GM23338 (cell line): ENCODE measurements at regions not wholly inside any gene's neighbourhood (a gene's known extent, or its start where the extent isn't known, plus 50 kb on each side); places are given as distances from the start of the nearest gene placed in this dataset.

Experiments
- ATAC-seq: fragments of 200-7000 bp; cut with Tn5 transposase; 3 replicates; pipeline ENCODE4 v1.9.1; 2020
- DNase-seq: peaks from one replicate; pipeline ENCODE4 v3.0.0-alpha.2; 2015; ENCODE audit warnings: low spot score
- H2AFZ ChIP-seq: fragments of 200-600 bp; sonication (generic); 2 replicates; pipeline ENCODE4 v1.8.0; 2016; ENCODE audit warnings: antibody characterized with exemption, mild to moderate bottlenecking, moderate library complexity
- H3F3A ChIP-seq: fragments of 200-600 bp; sonication (generic); replicated peaks from 2 replicates; pipeline ENCODE4 v1.8.0; 2017; ENCODE audit warnings: antibody characterized with exemption, mixed run types, low read depth
- H3K27ac ChIP-seq: fragments of 200-600 bp; sonication (generic); 2 replicates; pipeline ENCODE4 v1.6.1; 2016; ENCODE audit warnings: low read depth
- H3K27me3 ChIP-seq: fragments of 200-600 bp; sonication (generic); 2 replicates; pipeline ENCODE4 v1.8.0; 2016; ENCODE audit warnings: mild to moderate bottlenecking, mixed run types, moderate library complexity; ENCODE audit not compliant: insufficient read depth
- H3K36me3 ChIP-seq: fragments of 200-600 bp; sonication (generic); 2 replicates; pipeline ENCODE4 v1.8.0; 2016; ENCODE audit warnings: mild to moderate bottlenecking; ENCODE audit not compliant: insufficient read depth
- H3K4me1 ChIP-seq: fragments of 200-600 bp; sonication (generic); 2 replicates; pipeline ENCODE4 v1.8.0; 2016; ENCODE audit warnings: mild to moderate bottlenecking, moderate library complexity; ENCODE audit not compliant: insufficient read depth
- H3K4me2 ChIP-seq: fragments of 200-600 bp; sonication (generic); 2 replicates; pipeline ENCODE4 v1.7.1; 2017; ENCODE audit warnings: mixed run types
- H3K4me3 ChIP-seq: fragments of 200-600 bp; sonication (generic); 2 replicates; pipeline ENCODE4 v1.6.1; 2016; ENCODE audit warnings: mixed run types
- H3K79me2 ChIP-seq: fragments of 200-600 bp; sonication (generic); replicated peaks from 2 replicates; pipeline ENCODE4 v1.8.0; 2017; ENCODE audit warnings: mild to moderate bottlenecking; ENCODE audit not compliant: insufficient read depth
- H3K9me2 ChIP-seq: fragments of 200-600 bp; sonication (generic); 2 replicates; pipeline ENCODE4 v1.8.0; 2017; ENCODE audit not compliant: insufficient read depth
- H4K20me1 ChIP-seq: fragments of 200-600 bp; sonication (generic); replicated peaks from 2 replicates; pipeline ENCODE4 v1.8.0; 2017; ENCODE audit warnings: mild to moderate bottlenecking; ENCODE audit not compliant: insufficient read depth
- H3K27ac Mint-ChIP-seq: 2 replicates; pipeline ENCODE4 v1.8.0; 2020; ENCODE audit warnings: inconsistent platforms, mild to moderate bottlenecking, moderate library complexity, mixed read lengths
- H3K27me3 Mint-ChIP-seq: 3 replicates; pipeline ENCODE4 v1.8.0; 2022; ENCODE audit warnings: low read depth, mild to moderate bottlenecking, moderate library complexity, mixed read lengths, inconsistent platforms; ENCODE audit not compliant: insufficient read depth, poor library complexity
- H3K36me3 Mint-ChIP-seq: 3 replicates; pipeline ENCODE4 v1.8.0; 2021; ENCODE audit warnings: low read depth, mild to moderate bottlenecking, inconsistent platforms, moderate library complexity, mixed read lengths
- H3K4me1 Mint-ChIP-seq: 3 replicates; pipeline ENCODE4 v1.8.0; 2020; ENCODE audit warnings: mild to moderate bottlenecking, inconsistent platforms, mixed read lengths
- H3K4me3 Mint-ChIP-seq: 3 replicates; pipeline ENCODE4 v1.8.0; 2021; ENCODE audit warnings: moderate library complexity, mild to moderate bottlenecking, inconsistent platforms, mixed read lengths
- H3K9me3 Mint-ChIP-seq: 3 replicates; pipeline ENCODE4 v1.8.0; 2020; ENCODE audit warnings: moderate library complexity, mild to moderate bottlenecking, inconsistent platforms, mixed read lengths
- CREB1 ChIP-seq: fragments of 250-450 bp; sonication (Bioruptor Pico); IDR thresholded peaks from 2 replicates; pipeline ENCODE4 v1.5.0; 2020; ENCODE audit warnings: low read depth, mild to moderate bottlenecking, moderate library complexity
- EZH2 ChIP-seq: fragments of 200-600 bp; sonication (generic); IDR thresholded peaks from one replicate; pipeline ENCODE4 v1.8.0; 2017; ENCODE audit warnings: antibody characterized with exemption, mild to moderate bottlenecking, low read depth; ENCODE audit not compliant: unreplicated experiment
- EZH2phosphoT487 ChIP-seq: fragments of 200-600 bp; sonication (generic); IDR thresholded peaks from one replicate; pipeline ENCODE4 v1.8.1; 2018; ENCODE audit warnings: antibody characterized with exemption; ENCODE audit not compliant: unreplicated experiment
- JUNB ChIP-seq: IDR thresholded peaks from one replicate; pipeline ENCODE4 v1.6.1; 2016; ENCODE audit warnings: antibody characterized with exemption; ENCODE audit not compliant: unreplicated experiment
- NANOG ChIP-seq: IDR thresholded peaks from 2 replicates; pipeline ENCODE4 v1.6.1; 2016; ENCODE audit warnings: antibody characterized with exemption, borderline replicate concordance
- STAT1 ChIP-seq: IDR thresholded peaks from one replicate; pipeline ENCODE4 v1.6.1; 2016; ENCODE audit warnings: antibody characterized with exemption; ENCODE audit not compliant: unreplicated experiment
- ZNF114 ChIP-seq: fragments of 250-450 bp; sonication (Bioruptor Pico); IDR thresholded peaks from 2 replicates; pipeline ENCODE4 v1.5.0; 2020; ENCODE audit warnings: mild to moderate bottlenecking, moderate library complexity
- TF ChIP-seq, protein P1 (sequence below): IDR thresholded peaks from 2 replicates; pipeline ENCODE4 v1.6.1; 2016; ENCODE audit warnings: antibody characterized with exemption
- TF ChIP-seq, protein P2 (sequence below): IDR thresholded peaks from one replicate; pipeline ENCODE4 v1.6.1; 2018; ENCODE audit warnings: antibody characterized with exemption; ENCODE audit not compliant: unreplicated experiment
- TF ChIP-seq, protein P3 (sequence below): fragments of 250-450 bp; sonication (Bioruptor Pico); IDR thresholded peaks from 2 replicates; pipeline ENCODE4 v1.5.0; 2020; ENCODE audit warnings: mild to moderate bottlenecking, moderate library complexity

DNA sequence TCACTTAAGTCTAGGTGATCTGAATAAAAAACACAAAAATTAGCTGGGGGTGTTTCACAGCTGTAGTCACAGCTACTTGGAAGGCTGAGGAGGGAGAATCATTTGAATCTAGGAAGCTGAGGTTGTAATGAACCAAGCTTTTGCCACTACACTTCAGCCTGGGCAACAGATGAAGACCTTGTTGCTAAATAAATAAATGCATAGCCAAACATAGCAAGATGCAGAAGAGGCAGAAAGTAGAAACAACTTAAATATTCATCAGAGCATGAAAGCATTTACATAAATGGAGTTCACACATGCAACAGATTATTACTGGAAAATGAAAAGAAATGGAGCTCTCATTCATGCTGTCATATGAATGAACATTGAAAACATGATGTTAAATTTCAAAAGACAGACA lies 348.9 kb upstream of the HSFY2 start:
- Mint-ChIP-seq H3K9me3 (peaks cover 4% of the 10 kb centered on the region; the same call in 2 of the 3 replicates), H3K27me3 (peaks cover 4% of the 10 kb centered on the region), H3K4me1 (peaks cover 7% of the 10 kb centered on the region; the same call in 2 of the 3 replicates), H3K36me3 (no peaks in the 10 kb centered on the region; the same call in 2 of the 3 replicates), H3K4me3 (no peak overlapping the region), H3K27ac (no peak overlapping the region)
- Histone ChIP-seq H3K27me3 (no peaks in the 10 kb centered on the region), H3K79me2 (no peaks in the 10 kb centered on the region), H3K9me2 (no peaks in the 10 kb centered on the region), H4K20me1 (no peaks in the 10 kb centered on the region), H2AFZ (no peak overlapping the region), H3K4me2 (no peak overlapping the region), H3K4me1 (no peaks in the 10 kb centered on the region), H3K4me3 (no peak overlapping the region), H3K36me3 (no peaks in the 10 kb centered on the region), H3F3A (no peaks in the 10 kb centered on the region), H3K27ac (no peak overlapping the region)
- DNase-seq: no peak
- ATAC-seq: no peak
- TF ChIP-seq, protein P1, sequence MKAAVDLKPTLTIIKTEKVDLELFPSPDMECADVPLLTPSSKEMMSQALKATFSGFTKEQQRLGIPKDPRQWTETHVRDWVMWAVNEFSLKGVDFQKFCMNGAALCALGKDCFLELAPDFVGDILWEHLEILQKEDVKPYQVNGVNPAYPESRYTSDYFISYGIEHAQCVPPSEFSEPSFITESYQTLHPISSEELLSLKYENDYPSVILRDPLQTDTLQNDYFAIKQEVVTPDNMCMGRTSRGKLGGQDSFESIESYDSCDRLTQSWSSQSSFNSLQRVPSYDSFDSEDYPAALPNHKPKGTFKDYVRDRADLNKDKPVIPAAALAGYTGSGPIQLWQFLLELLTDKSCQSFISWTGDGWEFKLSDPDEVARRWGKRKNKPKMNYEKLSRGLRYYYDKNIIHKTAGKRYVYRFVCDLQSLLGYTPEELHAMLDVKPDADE: no peak
- no peak for TF ChIP-seq EZH2phosphoT487

DNA sequence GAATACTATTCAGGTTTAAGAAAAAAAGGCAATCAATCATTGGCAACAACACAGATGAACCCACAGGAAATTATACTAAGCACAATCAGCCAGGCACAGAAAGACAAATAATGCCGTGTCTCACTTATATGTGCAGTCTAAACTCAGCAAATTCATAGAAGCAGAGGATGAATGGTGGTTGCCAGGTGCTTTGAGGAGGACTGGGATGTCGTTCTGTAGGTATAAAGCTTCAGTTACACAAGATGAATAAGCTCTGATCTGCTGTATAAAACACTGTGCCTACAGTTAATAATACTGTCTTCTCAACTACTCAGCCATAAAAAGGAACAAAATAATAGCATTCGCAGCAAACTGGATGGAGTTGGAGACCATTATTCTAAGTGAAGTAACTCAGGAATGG lies 324.8 kb upstream of the HSFY2 start:
- Histone ChIP-seq H3K4me1 (no peaks in the 10 kb centered on the region), H3K4me2 (no peak overlapping the region), H3K79me2 (no peaks in the 10 kb centered on the region), H3K27me3 (no peaks in the 10 kb centered on the region), H3F3A (no peaks in the 10 kb centered on the region), H3K4me3 (no peak overlapping the region), H4K20me1 (no peaks in the 10 kb centered on the region), H3K36me3 (no peaks in the 10 kb centered on the region), H2AFZ (no peak overlapping the region), H3K9me2 (no peaks in the 10 kb centered on the region), H3K27ac (no peak overlapping the region)
- peaks cover 1% of the 10 kb centered on the region for H3K27me3 Mint-ChIP-seq
- H3K4me3 Mint-ChIP-seq: no peak overlapping the region
- H3K36me3 Mint-ChIP-seq: no peaks in the 10 kb centered on the region; the same call in 2 of the 3 replicates
- H3K9me3 Mint-ChIP-seq: peaks cover 5% of the 10 kb centered on the region; the same call in 1 of the 3 replicates
- no peaks in the 10 kb centered on the region for H3K4me1 Mint-ChIP-seq
- no peak for ATAC-seq
- no peak overlapping the region for H3K27ac Mint-ChIP-seq
- DNase-seq: no peak
- no peak for TF ChIP-seq EZH2phosphoT487
- TF ChIP-seq, protein P1: no peak
- no peak for TF ChIP-seq NANOG
- no peak for TF ChIP-seq CREB1 (CRISPR knock-in tag)
- TF ChIP-seq JUNB: no peak
- TF ChIP-seq, protein P2, sequence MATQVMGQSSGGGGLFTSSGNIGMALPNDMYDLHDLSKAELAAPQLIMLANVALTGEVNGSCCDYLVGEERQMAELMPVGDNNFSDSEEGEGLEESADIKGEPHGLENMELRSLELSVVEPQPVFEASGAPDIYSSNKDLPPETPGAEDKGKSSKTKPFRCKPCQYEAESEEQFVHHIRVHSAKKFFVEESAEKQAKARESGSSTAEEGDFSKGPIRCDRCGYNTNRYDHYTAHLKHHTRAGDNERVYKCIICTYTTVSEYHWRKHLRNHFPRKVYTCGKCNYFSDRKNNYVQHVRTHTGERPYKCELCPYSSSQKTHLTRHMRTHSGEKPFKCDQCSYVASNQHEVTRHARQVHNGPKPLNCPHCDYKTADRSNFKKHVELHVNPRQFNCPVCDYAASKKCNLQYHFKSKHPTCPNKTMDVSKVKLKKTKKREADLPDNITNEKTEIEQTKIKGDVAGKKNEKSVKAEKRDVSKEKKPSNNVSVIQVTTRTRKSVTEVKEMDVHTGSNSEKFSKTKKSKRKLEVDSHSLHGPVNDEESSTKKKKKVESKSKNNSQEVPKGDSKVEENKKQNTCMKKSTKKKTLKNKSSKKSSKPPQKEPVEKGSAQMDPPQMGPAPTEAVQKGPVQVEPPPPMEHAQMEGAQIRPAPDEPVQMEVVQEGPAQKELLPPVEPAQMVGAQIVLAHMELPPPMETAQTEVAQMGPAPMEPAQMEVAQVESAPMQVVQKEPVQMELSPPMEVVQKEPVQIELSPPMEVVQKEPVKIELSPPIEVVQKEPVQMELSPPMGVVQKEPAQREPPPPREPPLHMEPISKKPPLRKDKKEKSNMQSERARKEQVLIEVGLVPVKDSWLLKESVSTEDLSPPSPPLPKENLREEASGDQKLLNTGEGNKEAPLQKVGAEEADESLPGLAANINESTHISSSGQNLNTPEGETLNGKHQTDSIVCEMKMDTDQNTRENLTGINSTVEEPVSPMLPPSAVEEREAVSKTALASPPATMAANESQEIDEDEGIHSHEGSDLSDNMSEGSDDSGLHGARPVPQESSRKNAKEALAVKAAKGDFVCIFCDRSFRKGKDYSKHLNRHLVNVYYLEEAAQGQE: no peak
- no peak for TF ChIP-seq EZH2
- TF ChIP-seq STAT1: no peak
- TF ChIP-seq, protein P3, sequence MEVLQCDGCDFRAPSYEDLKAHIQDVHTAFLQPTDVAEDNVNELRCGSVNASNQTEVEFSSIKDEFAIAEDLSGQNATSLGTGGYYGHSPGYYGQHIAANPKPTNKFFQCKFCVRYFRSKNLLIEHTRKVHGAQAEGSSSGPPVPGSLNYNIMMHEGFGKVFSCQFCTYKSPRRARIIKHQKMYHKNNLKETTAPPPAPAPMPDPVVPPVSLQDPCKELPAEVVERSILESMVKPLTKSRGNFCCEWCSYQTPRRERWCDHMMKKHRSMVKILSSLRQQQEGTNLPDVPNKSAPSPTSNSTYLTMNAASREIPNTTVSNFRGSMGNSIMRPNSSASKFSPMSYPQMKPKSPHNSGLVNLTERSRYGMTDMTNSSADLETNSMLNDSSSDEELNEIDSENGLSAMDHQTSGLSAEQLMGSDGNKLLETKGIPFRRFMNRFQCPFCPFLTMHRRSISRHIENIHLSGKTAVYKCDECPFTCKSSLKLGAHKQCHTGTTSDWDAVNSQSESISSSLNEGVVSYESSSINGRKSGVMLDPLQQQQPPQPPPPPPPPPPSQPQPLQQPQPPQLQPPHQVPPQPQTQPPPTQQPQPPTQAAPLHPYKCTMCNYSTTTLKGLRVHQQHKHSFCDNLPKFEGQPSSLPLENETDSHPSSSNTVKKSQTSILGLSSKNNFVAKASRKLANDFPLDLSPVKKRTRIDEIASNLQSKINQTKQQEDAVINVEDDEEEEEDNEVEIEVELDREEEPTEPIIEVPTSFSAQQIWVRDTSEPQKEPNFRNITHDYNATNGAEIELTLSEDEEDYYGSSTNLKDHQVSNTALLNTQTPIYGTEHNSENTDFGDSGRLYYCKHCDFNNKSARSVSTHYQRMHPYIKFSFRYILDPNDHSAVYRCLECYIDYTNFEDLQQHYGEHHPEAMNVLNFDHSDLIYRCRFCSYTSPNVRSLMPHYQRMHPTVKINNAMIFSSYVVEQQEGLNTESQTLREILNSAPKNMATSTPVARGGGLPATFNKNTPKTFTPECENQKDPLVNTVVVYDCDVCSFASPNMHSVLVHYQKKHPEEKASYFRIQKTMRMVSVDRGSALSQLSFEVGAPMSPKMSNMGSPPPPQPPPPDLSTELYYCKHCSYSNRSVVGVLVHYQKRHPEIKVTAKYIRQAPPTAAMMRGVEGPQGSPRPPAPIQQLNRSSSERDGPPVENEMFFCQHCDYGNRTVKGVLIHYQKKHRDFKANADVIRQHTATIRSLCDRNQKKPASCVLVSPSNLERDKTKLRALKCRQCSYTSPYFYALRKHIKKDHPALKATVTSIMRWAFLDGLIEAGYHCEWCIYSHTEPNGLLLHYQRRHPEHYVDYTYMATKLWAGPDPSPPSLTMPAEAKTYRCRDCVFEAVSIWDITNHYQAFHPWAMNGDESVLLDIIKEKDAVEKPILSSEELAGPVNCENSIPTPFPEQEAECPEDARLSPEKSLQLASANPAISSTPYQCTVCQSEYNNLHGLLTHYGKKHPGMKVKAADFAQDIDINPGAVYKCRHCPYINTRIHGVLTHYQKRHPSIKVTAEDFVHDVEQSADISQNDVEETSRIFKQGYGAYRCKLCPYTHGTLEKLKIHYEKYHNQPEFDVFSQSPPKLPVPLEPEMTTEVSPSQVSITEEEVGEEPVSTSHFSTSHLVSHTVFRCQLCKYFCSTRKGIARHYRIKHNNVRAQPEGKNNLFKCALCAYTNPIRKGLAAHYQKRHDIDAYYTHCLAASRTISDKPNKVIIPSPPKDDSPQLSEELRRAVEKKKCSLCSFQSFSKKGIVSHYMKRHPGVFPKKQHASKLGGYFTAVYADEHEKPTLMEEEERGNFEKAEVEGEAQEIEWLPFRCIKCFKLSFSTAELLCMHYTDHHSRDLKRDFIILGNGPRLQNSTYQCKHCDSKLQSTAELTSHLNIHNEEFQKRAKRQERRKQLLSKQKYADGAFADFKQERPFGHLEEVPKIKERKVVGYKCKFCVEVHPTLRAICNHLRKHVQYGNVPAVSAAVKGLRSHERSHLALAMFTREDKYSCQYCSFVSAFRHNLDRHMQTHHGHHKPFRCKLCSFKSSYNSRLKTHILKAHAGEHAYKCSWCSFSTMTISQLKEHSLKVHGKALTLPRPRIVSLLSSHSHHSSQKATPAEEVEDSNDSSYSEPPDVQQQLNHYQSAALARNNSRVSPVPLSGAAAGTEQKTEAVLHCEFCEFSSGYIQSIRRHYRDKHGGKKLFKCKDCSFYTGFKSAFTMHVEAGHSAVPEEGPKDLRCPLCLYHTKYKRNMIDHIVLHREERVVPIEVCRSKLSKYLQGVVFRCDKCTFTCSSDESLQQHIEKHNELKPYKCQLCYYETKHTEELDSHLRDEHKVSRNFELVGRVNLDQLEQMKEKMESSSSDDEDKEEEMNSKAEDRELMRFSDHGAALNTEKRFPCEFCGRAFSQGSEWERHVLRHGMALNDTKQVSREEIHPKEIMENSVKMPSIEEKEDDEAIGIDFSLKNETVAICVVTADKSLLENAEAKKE: no peak
- no peak for TF ChIP-seq ZNF114
